GM13977 (cell line): ENCODE measurements at regions not wholly inside any gene's neighbourhood (a gene's known extent, or its start where the extent isn't known, plus 50 kb on each side); places are given as distances from the start of the nearest gene placed in this dataset.

ENCODE experiments used
- DNase-seq: peaks from one replicate; pipeline ENCODE4 v3.0.0; 2012; ENCODE audit warnings: low spot score
- CTCF ChIP-seq: IDR thresholded peaks from 2 replicates; pipeline ENCODE4 v1.5.1; 2012; ENCODE audit warnings: mild to moderate bottlenecking, control low read depth; ENCODE audit not compliant: insufficient read depth; ENCODE audit errors: extremely low read depth, missing control alignments
- in situ Hi-C: fragments of 300-500 bp; cut with MboI; formaldehyde crosslinking; loops from one replicate; pipeline ENCODE4 v1.12.0; 2022; ENCODE audit warnings: low sequenced_read_pairs, low pct_unique_long_range_greater_than_20kb, mixed read lengths, inconsistent platforms; ENCODE audit not compliant: unreplicated experiment

- DNase-seq = no peak
- no peak for TF ChIP-seq CTCF
- in situ Hi-C loops = no loop called here
These were observed 1077.2 kb downstream of the BCL11B start for GRCh38 chr14:98194821-98195220.

- no peak for TF ChIP-seq CTCF
- DNase-seq = no peak
- in situ Hi-C loops = no loop called here
These were observed 1076.7 kb downstream of the BCL11B start for GRCh38 chr14:98195256-98195655.

DNA sequence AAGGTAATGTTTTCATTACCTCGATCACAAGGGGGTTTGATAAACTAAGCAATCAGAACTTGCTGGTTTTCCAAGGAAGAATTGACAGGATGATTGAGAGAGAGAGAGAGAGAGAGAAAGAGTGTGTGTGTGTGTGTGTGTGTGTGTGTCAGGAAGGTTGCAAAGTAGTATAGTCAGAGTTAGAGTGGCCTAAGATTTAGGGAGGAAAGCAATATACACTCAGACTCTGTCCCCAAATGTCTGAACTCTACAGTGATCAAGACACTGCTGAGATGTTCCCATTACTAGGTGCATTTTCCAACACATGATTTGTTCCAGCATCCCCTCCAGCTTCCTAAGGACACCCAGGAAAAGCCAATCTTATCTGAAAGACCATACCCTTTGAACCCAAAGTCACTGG, 1074.1 kb downstream of the BCL11B start:
- DNase-seq = no peak
- in situ Hi-C loops = no loop called here
- no peak for TF ChIP-seq CTCF

DNA sequence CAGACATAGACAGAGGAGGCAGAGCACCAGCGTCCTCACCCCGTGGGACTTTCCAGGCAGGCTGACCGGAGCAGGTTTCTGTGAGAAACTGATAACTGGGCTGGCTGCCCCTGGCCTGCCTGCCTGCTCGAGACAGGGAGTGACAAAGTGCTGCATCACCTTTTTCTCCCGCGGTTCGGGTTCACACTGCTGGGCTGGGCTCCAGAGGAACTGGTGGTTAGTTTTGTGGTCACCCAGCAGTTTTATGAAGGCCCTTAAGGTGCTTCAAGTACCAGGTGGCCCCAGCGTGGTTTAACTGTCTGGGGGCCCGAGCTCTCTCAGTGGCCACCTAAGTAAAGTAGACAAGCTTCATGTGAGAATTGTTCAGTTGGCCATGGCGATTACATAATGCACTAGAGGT, 1073.6 kb downstream of the BCL11B start:
- DNase-seq = no peak
- no peak for TF ChIP-seq CTCF
- in situ Hi-C loops = no loop called here

DNA sequence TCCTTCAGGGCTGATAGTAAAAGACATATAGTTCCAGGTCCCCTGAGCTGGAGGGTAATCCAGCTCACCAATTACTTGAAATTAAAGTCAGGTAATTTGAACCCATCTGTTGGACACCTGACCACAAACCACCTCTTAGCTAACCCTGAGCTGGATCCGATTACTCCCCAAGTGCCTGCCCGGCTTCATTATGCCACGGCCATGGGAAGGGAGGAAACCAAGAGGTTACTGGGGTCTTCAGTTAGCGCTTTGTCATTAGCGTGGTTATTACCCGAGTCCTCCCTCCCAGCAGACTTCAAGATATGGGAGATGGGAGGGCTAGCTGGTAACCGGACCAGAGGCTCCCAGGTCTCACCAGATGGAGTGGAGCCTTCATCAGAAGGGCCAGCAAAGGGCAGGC, 1071.4 kb downstream of the BCL11B start:
- DNase-seq = no peak
- in situ Hi-C loops = no loop called here
- no peak for TF ChIP-seq CTCF

GRCh38 chr14:98203421-98203820, 1068.6 kb downstream of the BCL11B start:
- DNase-seq = no peak
- in situ Hi-C loops = no loop called here
- no peak for TF ChIP-seq CTCF

GRCh38 chr14:98204139-98204538, 1067.9 kb downstream of the BCL11B start:
- no peak for TF ChIP-seq CTCF
- in situ Hi-C loops = no loop called here
- no peak for DNase-seq
